ENCODE measurements at regions not wholly inside any gene's neighbourhood (a gene's known extent, or its start where the extent isn't known, plus 50 kb on each side); places are given as distances from the start of the nearest gene placed in this dataset.
"Not testable (repeated sequence)": the region's sequence is repeated elsewhere in the genome, so short reads cannot be mapped to it uniquely, and the experiment has no call there.

DNA sequence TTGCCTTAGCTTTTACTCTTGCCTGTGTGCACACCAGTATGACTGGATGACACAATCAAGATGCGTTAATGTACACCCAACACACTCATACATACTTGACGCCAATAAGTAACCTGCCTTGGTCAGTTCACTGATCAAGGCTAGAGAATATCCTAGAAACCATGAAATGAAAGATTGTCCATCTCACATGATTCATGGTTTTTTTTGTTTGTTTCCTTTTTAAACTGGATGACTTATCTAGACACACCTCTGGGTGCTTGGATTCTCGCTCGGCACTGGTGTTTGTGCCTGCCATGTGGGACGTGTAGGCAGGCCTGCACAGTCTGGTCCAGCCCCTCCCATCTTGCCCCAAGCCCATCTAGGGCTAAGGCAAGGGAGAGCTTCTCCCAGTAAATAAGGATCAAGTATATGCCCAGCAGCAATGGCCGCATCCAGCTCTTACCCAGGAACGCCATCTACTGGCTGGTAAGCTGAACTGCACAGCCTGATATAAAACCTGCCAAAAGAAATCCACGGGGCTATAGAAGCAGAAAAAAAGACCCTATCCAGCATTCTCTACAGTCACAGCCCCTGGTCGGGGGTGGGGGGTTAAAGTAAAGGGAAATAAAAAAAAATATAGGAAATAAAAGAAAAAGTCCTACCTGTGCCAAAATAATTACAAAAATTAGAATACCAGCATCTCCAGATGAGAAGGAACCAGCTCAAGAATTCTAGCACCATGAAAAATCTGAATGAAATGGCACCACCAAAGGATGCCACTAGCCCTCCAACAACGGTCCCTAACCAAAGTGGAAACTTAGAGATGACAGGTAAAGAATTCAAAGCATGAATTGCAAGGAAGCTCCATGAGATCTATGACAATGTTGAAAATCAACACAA, 73.3 kb downstream of the OTOR start:
- in situ Hi-C loops (cut with HindIII; ENCODE audit: low pct_ligation_motif_present, low sequenced_read_pairs) = no loop called here
- Histone ChIP-seq H3K36me3 (replicated peaks) (no peaks in the 10 kb centered on the region), H3K4me3 (ENCODE audit: low read depth, low read length) (no peak overlapping the region), H3K27me3 (replicated peaks) (no peaks in the 10 kb centered on the region), H3K27ac (no peak overlapping the region)
- peak; percentile 96 for TF ChIP-seq CTCF (IDR thresholded peaks at IDR 0.05; ENCODE audit: low read depth, low read length, missing control alignments)
- DNase-seq = peak; percentile 19

- TF ChIP-seq CTCF (IDR thresholded peaks at IDR 0.05; ENCODE audit: low read depth, low read length, missing control alignments) = no peak
- no peak overlapping the region for H3K27ac ChIP-seq
- no peaks in the 10 kb centered on the region for H3K27me3 ChIP-seq (replicated peaks)
- in situ Hi-C loops (cut with HindIII; ENCODE audit: low pct_ligation_motif_present, low sequenced_read_pairs) = no loop called here
- no peak overlapping the region for H3K4me3 ChIP-seq (ENCODE audit: low read depth, low read length)
- DNase-seq = no peak
- no peaks in the 10 kb centered on the region for H3K36me3 ChIP-seq (replicated peaks)
These were observed 76.5 kb downstream of the OTOR start for GRCh38 chr20:16824664-16825063.

DNA sequence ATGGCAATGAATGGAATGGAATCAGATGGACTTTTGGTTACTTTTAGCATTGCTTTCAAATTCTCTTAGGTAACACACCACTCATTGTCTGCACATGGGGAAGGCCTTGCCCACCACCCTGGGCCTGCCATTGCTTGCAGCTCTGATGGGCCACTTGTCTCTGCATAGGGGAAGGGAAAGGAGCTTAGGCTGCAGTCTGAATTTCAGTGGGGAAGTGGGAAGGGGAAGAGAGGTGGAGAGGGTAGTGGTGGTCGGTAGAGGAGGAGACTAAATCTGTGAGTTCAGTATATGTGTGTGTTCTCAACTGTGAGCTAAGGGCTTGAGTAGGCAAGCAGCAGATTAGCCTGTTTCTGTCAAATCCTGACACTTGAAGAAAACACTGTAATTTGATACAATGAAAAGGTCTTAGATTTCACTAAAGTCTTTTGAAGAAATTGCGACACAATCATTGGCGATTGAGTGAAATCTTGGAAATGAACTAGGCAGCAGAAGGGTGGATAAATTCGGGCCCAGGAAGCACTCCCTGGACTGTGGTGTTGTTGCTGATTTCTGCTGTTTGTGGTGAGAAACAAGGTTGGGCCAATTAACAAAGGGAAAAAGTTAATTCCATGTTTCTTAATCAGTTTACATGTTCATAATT, 80.6 kb downstream of the OTOR start:
- in situ Hi-C loops (cut with HindIII; ENCODE audit: low pct_ligation_motif_present, low sequenced_read_pairs) = no loop called here

DNA sequence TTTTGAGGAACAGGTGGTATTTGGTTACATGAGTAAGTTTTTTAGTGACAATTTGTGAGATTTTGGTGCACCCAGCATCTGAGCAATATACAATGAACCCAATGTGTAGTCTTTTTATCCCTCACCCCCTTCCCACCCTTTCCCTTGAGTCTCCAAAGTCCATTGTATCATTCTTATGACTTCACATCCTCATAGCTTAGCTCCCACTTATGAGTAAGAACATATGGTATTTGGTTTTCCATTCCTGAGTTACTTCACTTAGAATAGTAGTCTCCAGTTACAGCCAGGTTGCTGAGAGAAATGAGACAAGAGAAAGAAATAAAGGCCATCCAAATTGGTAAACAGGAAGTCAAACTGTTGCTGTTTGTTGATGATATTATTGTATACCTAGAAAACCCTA, 87.5 kb downstream of the OTOR start:
- H3K27me3 ChIP-seq (replicated peaks); H3K36me3 ChIP-seq (replicated peaks); H3K27ac ChIP-seq; in situ Hi-C loops (cut with HindIII; ENCODE audit: low pct_ligation_motif_present, low sequenced_read_pairs); H3K4me3 ChIP-seq (ENCODE audit: low read depth, low read length): not testable (repeated sequence)
- DNase-seq = peak; percentile 1

More for the DNA sequence above, 80.6 kb downstream of the OTOR start:
- no peak for DNase-seq
- Histone ChIP-seq H3K27me3 (replicated peaks) (no peaks in the 10 kb centered on the region), H3K27ac (no peak overlapping the region), H3K4me3 (ENCODE audit: low read depth, low read length) (no peak overlapping the region), H3K36me3 (replicated peaks) (no peaks in the 10 kb centered on the region)
- TF ChIP-seq CTCF (IDR thresholded peaks at IDR 0.05; ENCODE audit: low read depth, low read length, missing control alignments) = no peak

GRCh38 chr20:16842486-16843120, 94.4 kb downstream of the OTOR start:
- TF ChIP-seq CTCF (IDR thresholded peaks at IDR 0.05; ENCODE audit: low read depth, low read length, missing control alignments) = no peak
- in situ Hi-C loops (cut with HindIII; ENCODE audit: low pct_ligation_motif_present, low sequenced_read_pairs) = no loop called here
- no peaks in the 10 kb centered on the region for H3K36me3 ChIP-seq (replicated peaks)
- no peak overlapping the region for H3K27ac ChIP-seq
- H3K27me3 ChIP-seq (replicated peaks) = no peaks in the 10 kb centered on the region
- no peak overlapping the region for H3K4me3 ChIP-seq (ENCODE audit: low read depth, low read length)
- DNase-seq = no peak

GRCh38 chr20:16844406-16844805, 96.2 kb downstream of the OTOR start:
- Histone ChIP-seq H3K27ac (no peak overlapping the region), H3K36me3 (replicated peaks) (no peaks in the 10 kb centered on the region), H3K27me3 (replicated peaks) (no peaks in the 10 kb centered on the region), H3K4me3 (ENCODE audit: low read depth, low read length) (no peak overlapping the region)
- TF ChIP-seq CTCF (IDR thresholded peaks at IDR 0.05; ENCODE audit: low read depth, low read length, missing control alignments) = no peak
- DNase-seq = no peak
- in situ Hi-C loops (cut with HindIII; ENCODE audit: low pct_ligation_motif_present, low sequenced_read_pairs) = no loop called here

All from brain microvascular endothelial cell (primary cell).